DOHH2 (cell line): ENCODE measurements at regions not wholly inside any gene's neighbourhood (a gene's known extent, or its start where the extent isn't known, plus 50 kb on each side); places are given as distances from the start of the nearest gene placed in this dataset.

Experiments
- H3F3A ChIP-seq: fragments of 200-600 bp; sonication (generic), shearing (Covaris generic); 2 replicates; pipeline ENCODE4 v1.6.0; 2016; ENCODE audit warnings: antibody characterized with exemption, mild to moderate bottlenecking; ENCODE audit not compliant: control insufficient read depth, insufficient read depth
- H3K27ac ChIP-seq: fragments of 200-600 bp; sonication (generic); 2 replicates; pipeline ENCODE4 v1.5.1; 2014; ENCODE audit warnings: low read depth, mild to moderate bottlenecking, low read length, moderate library complexity
- H3K27me3 ChIP-seq: fragments of 200-600 bp; sonication (generic); 2 replicates; pipeline ENCODE4 v1.6.1; 2014; ENCODE audit warnings: mild to moderate bottlenecking, low read length, mixed read lengths; ENCODE audit not compliant: control insufficient read depth
- H3K36me3 ChIP-seq: fragments of 200-600 bp; sonication (generic); 2 replicates; pipeline ENCODE4 v1.6.1; 2014; ENCODE audit warnings: mild to moderate bottlenecking, low read length, moderate library complexity, mixed read lengths; ENCODE audit not compliant: control insufficient read depth
- H3K4me1 ChIP-seq: fragments of 200-600 bp; sonication (generic); 2 replicates; pipeline ENCODE4 v1.6.1; 2014; ENCODE audit warnings: mild to moderate bottlenecking, low read length, mixed read lengths; ENCODE audit not compliant: control insufficient read depth
- H3K4me2 ChIP-seq: fragments of 200-600 bp; sonication (generic); 2 replicates; pipeline ENCODE4 v1.6.0; 2014; ENCODE audit warnings: mild to moderate bottlenecking, low read length, moderate library complexity
- H3K4me3 ChIP-seq: fragments of 200-600 bp; sonication (generic); 2 replicates; pipeline ENCODE4 v1.5.1; 2014; ENCODE audit warnings: mild to moderate bottlenecking, low read length, mixed read lengths
- H3K79me2 ChIP-seq: fragments of 200-600 bp; sonication (generic); 2 replicates; pipeline ENCODE4 v1.6.1; 2014; ENCODE audit warnings: mild to moderate bottlenecking, low read length, mixed read lengths; ENCODE audit not compliant: control insufficient read depth
- H3K9me2 ChIP-seq: fragments of 200-600 bp; sonication (generic); replicated peaks from 2 replicates; pipeline ENCODE4 v1.6.1; 2014; ENCODE audit warnings: mild to moderate bottlenecking, low read length, mixed read lengths; ENCODE audit not compliant: control insufficient read depth
- H3K9me3 ChIP-seq: fragments of 200-600 bp; sonication (generic); 2 replicates; pipeline ENCODE4 v1.6.1; 2014; ENCODE audit warnings: antibody characterized with exemption, low read length, mixed read lengths; ENCODE audit not compliant: control insufficient read depth, insufficient read depth
- H4K20me1 ChIP-seq: fragments of 200-600 bp; sonication (generic); 2 replicates; pipeline ENCODE4 v1.6.0; 2014; ENCODE audit warnings: low read depth, mild to moderate bottlenecking, antibody characterized with exemption, low read length, moderate library complexity; ENCODE audit not compliant: control insufficient read depth, insufficient read depth
- EZH2phosphoT487 ChIP-seq: fragments of 200-600 bp; sonication (generic); IDR thresholded peaks from 2 replicates; pipeline ENCODE4 v1.6.1; 2017; ENCODE audit warnings: borderline replicate concordance, mild to moderate bottlenecking, antibody characterized with exemption, low read length, moderate library complexity, mixed read lengths
- TF ChIP-seq, protein P1 (sequence below): fragments of 200-600 bp; sonication (generic); IDR thresholded peaks from one replicate; pipeline ENCODE4 v1.5.1; 2014; ENCODE audit warnings: antibody characterized with exemption, mild to moderate bottlenecking, low read depth, low read length; ENCODE audit not compliant: poor library complexity, severe bottlenecking

DNA sequence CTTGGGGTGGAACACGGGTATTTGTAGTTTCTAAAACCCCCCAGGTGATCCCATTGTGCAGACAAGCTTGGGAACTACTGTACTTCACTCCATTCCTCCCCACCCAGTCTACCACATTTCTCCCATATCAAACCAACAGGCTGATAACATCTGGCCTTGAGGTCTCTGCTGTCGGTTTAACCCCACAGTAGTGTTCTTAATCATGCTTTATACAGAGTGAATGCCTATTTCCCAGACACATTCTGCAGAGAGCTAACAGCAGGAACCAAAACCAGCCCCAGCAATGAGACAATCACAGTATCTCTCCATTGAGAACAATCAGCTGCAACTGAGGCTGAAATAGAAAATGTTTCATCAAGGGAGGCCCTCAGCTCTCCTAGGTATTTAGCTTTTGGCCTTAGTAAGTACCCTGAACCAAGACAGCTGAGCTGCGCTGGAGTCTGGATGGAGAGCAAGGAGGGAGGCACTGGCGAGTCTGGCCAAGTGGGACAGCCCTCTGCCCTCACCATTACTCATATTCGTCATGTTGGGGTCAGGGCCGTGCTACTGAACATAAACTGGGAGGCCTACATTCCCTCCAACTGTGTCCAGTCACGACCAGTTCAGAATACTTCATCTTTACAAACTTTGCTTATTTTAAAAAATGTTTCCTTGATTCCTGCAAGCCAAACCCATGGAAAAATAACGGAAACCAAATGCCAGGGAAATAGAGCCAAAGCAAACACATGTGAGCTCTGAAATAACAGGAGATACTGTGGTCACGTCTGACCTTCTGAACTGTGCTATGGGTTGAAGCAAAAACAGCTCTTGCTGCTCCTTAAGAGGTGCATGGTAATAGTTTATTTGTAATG, 81.0 kb downstream of the CCDC34 start:
- H4K20me1 ChIP-seq = no peaks in the 10 kb centered on the region
- H3K36me3 ChIP-seq = no peaks in the 10 kb centered on the region
- H3K9me3 ChIP-seq = no peaks in the 10 kb centered on the region
- H3K79me2 ChIP-seq = no peaks in the 10 kb centered on the region
- H3K27me3 ChIP-seq = no peaks in the 10 kb centered on the region
- TF ChIP-seq EZH2phosphoT487 = no peak
- TF ChIP-seq, protein P1, sequence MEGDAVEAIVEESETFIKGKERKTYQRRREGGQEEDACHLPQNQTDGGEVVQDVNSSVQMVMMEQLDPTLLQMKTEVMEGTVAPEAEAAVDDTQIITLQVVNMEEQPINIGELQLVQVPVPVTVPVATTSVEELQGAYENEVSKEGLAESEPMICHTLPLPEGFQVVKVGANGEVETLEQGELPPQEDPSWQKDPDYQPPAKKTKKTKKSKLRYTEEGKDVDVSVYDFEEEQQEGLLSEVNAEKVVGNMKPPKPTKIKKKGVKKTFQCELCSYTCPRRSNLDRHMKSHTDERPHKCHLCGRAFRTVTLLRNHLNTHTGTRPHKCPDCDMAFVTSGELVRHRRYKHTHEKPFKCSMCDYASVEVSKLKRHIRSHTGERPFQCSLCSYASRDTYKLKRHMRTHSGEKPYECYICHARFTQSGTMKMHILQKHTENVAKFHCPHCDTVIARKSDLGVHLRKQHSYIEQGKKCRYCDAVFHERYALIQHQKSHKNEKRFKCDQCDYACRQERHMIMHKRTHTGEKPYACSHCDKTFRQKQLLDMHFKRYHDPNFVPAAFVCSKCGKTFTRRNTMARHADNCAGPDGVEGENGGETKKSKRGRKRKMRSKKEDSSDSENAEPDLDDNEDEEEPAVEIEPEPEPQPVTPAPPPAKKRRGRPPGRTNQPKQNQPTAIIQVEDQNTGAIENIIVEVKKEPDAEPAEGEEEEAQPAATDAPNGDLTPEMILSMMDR = no peak
- H3K9me2 ChIP-seq = no peaks in the 10 kb centered on the region
- H3K4me1 ChIP-seq = no peaks in the 10 kb centered on the region
- H3F3A ChIP-seq = no peaks in the 10 kb centered on the region
- no peak overlapping the region for H3K27ac ChIP-seq
- no peak overlapping the region for H3K4me2 ChIP-seq
- H3K4me3 ChIP-seq = no peak overlapping the region

DNA sequence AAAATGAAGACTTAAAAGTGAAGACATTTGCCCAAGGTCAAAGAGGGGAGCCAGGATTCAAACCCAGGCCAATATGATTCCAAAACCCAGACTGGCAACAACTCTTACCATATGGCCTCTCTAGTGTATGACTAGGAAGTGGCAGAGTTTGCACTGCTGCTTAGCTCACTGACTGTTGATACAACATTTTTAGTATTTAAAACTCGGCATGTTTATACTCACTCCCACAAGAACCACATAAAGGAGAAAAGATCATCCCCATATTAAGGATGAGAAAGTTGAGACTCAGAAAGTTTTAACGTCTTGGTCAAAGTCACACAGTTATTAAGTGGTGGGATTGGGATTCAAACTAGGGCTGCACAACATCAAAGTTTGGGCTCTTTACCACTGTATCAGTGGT, 81.7 kb downstream of the CCDC34 start:
- Histone ChIP-seq H3K27me3 (no peaks in the 10 kb centered on the region), H3K9me3 (no peaks in the 10 kb centered on the region), H3K4me1 (no peaks in the 10 kb centered on the region), H3K27ac (no peak overlapping the region), H3K9me2 (no peaks in the 10 kb centered on the region), H3K4me2 (no peak overlapping the region), H3K79me2 (no peaks in the 10 kb centered on the region), H4K20me1 (no peaks in the 10 kb centered on the region), H3F3A (no peaks in the 10 kb centered on the region), H3K4me3 (no peak overlapping the region), H3K36me3 (no peaks in the 10 kb centered on the region)
- TF ChIP-seq, protein P1 = no peak
- TF ChIP-seq EZH2phosphoT487 = no peak

- no peak for TF ChIP-seq EZH2phosphoT487
- TF ChIP-seq, protein P1 = no peak
- no peaks in the 10 kb centered on the region for H3K9me2 ChIP-seq
- H3K4me3 ChIP-seq = no peak overlapping the region
- no peaks in the 10 kb centered on the region for H3K27me3 ChIP-seq
- no peaks in the 10 kb centered on the region for H3K79me2 ChIP-seq
- H4K20me1 ChIP-seq = no peaks in the 10 kb centered on the region
- no peaks in the 10 kb centered on the region for H3K4me1 ChIP-seq
- H3K9me3 ChIP-seq = no peaks in the 10 kb centered on the region
- no peak overlapping the region for H3K27ac ChIP-seq
- no peaks in the 10 kb centered on the region for H3K36me3 ChIP-seq
- no peaks in the 10 kb centered on the region for H3F3A ChIP-seq
- no peak overlapping the region for H3K4me2 ChIP-seq
Observed at GRCh38 chr11:27280140-27280539, 82.9 kb downstream of the CCDC34 start.
